H1 (cell line): ENCODE measurements at regions not wholly inside any gene's neighbourhood (a gene's known extent, or its start where the extent isn't known, plus 50 kb on each side); places are given as distances from the start of the nearest gene placed in this dataset.

Experiments
- E2F6 ChIP-seq: IDR thresholded peaks from 2 replicates; pipeline ENCODE4 v1.6.1; 2012; ENCODE audit warnings: inconsistent platforms
- RAD21 ChIP-seq, 2 experiments: IDR thresholded peaks in 1 of 2; conservative IDR thresholded peaks in 1 of 2; 2 replicates each; pipeline ENCODE4 v1.6.1; 2011; ENCODE audit warnings: low read depth in 2 of 2, low read length in 2 of 2, improper control_type of control experiment in 1 of 2, inconsistent platforms in 1 of 2, mild to moderate bottlenecking in 1 of 2, moderate library complexity in 1 of 2
- SP1 ChIP-seq: IDR thresholded peaks from 2 replicates; pipeline ENCODE4 v1.6.1; 2011; ENCODE audit warnings: low read depth, low read length
- TAF1 ChIP-seq: IDR thresholded peaks from 2 replicates; pipeline ENCODE4 v1.6.1; 2011; ENCODE audit warnings: mild to moderate bottlenecking, low read depth, low read length
- TEAD4 ChIP-seq: IDR thresholded peaks from 2 replicates; pipeline ENCODE4 v1.6.1; 2012; ENCODE audit warnings: low read depth, low read length, inconsistent platforms, mixed read lengths
- TF ChIP-seq, protein P1 (sequence below): IDR thresholded peaks from 2 replicates; pipeline ENCODE4 v1.6.1; 2012; ENCODE audit warnings: inconsistent platforms

- TF ChIP-seq SP1 (no peak), TAF1 (no peak), E2F6 (no peak), RAD21 (IDR thresholded peaks at IDR 0.05 in 1 of 2, conservative IDR thresholded peaks at IDR 0.05 in 1 of 2; ENCODE audit: low read depth in 2 of 2, low read length in 2 of 2) (no peak), TEAD4 (no peak)
- TF ChIP-seq, protein P1, sequence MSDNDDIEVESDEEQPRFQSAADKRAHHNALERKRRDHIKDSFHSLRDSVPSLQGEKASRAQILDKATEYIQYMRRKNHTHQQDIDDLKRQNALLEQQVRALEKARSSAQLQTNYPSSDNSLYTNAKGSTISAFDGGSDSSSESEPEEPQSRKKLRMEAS: no peak
Observed at GRCh38 chr7:142437741-142438140, 179.9 kb upstream of the PRSS58 start (continued).
